HG02870 (cell line): ENCODE measurements at regions not wholly inside any gene's neighbourhood (a gene's known extent, or its start where the extent isn't known, plus 50 kb on each side); places are given as distances from the start of the nearest gene placed in this dataset.
"Not testable (repeated sequence)": the region's sequence is repeated elsewhere in the genome, so short reads cannot be mapped to it uniquely, and the experiment has no call there.

Experiments used
- ATAC-seq: cut with Tn5 transposase; IDR thresholded peaks from one replicate; pipeline ENCODE4 v1.9.1; 2021; ENCODE audit warnings: mild to moderate bottlenecking, moderate library complexity; ENCODE audit not compliant: unreplicated experiment

- peak; percentile 44 for ATAC-seq
Observed at GRCh38 chrX:94329182-94329581, 655.2 kb downstream of the FAM133A start.

- ATAC-seq, result not testable (repeated sequence)
Observed at GRCh38 chrX:94341730-94342129, 667.7 kb downstream of the FAM133A start.

- ATAC-seq, result peak; percentile 61
Observed at GRCh38 chrX:94361241-94361640, 687.2 kb downstream of the FAM133A start.

DNA sequence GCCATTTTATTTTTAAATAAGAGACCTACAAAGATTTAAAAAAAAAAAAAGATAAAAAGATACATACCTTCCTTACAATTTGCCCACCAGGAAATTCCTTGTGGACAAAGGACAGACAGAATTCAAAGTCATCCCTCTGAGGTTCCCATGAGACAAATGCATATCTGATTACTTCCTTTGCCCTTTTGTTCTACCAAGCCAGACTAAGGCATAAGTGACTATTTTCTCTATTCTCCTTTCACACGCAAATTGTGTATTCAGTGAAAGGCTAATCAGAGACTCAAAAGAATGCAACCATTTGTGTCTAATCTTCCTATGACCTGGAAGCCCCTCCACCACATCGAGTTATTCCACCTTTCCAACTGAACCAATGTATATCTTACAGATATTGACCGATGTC is 691.7 kb downstream of the FAM133A start:
- ATAC-seq, result no peak

- no peak for ATAC-seq
Observed at GRCh38 chrX:94366616-94367015, 692.6 kb downstream of the FAM133A start.

DNA sequence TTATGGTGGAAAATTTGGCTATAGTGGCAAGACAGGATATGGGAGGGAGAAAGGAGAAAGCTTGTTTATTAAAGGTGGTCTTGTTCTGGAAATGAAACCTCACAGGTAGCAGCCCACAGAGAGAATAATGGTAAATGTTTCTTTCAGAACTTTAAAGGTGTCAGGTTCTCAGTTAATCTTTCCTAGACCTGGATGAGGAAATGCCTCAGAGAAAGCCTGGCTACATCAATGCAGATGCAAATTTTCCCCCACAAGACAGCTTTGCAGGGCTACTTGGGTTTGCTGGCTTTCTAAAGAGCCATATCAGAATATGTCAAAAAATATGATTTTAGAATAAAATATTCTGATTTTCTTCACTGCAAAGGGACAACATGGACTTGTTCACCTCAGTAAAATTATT is 715.0 kb downstream of the FAM133A start:
- no peak for ATAC-seq

DNA sequence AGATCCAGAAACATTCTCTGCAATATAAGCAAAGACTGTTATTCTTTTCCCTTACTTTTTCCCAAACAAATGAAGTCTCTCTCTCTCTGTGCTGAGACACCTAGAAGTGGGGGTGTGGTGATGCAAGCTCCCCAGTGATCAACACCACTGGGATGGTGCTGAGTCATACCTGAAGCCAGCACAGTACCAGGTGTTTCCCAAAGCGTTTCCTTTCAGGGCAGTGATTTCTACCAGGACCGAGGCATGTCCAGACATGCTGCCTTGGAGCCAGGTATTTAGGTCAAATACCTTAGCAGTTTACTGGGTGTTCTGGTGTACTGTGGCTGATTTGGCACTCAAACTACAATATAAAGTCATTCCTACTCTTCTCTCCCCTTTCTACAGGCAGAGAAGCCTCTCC is 726.5 kb downstream of the FAM133A start:
- ATAC-seq, result peak; percentile 88

DNA sequence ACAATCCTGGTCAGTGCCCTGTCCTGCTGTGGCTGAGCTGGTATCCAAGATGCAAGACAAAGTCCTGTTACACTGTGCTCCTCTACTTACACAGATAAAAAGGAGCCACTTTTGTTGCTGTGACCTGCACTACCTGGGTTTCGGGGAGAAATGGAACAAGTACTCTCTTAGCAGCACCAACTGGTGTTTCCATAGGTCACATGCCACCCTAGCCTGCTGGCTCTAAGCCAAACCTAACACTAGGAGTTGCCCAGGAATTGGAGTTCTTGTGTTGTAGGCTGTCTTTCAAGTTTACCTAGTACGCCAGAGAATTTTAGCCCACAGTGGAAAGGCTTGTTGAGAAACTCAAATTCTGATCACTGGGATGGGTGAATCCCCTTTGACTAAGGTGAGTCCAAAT is 727.4 kb downstream of the FAM133A start:
- peak; percentile 6 for ATAC-seq

DNA sequence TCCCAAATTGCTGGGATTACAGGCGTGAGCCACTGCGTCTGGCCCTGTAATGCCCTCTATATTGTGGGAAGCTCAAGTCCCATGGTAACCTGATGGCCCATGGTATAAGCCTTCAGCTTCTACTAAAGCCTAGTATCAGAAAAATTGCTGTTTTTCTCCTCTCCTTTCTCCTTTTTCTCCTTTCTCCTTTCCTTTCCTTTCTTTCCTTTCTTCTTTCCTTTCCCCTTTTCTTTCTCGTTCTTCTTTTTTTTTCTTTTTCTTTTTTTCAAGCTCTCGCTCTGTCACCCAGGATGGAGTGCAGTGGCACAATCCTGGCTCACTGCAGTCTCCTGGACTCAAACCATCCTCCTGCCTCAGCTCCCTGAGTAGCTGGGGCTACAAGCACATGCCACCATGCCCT is 740.7 kb downstream of the FAM133A start:
- no peak for ATAC-seq

DNA sequence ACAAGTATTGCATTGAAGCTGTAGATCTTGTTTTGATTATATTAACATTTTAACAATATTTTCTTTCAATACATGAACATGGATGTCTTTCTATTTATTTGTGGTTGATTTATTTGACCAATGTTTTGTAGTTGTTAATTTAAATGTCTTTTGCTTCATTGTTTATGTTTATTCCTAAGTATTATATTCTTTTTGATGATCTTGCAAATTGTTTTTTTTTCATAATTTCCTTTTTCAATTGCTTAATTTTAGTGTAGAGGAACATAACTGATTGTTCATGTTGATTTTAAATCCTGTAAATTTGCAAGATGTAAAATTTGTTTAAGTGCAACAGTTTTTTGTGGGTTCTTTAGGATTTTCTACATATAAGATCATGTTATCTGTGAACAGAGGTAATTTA is 744.1 kb downstream of the FAM133A start:
- ATAC-seq, result no peak

DNA sequence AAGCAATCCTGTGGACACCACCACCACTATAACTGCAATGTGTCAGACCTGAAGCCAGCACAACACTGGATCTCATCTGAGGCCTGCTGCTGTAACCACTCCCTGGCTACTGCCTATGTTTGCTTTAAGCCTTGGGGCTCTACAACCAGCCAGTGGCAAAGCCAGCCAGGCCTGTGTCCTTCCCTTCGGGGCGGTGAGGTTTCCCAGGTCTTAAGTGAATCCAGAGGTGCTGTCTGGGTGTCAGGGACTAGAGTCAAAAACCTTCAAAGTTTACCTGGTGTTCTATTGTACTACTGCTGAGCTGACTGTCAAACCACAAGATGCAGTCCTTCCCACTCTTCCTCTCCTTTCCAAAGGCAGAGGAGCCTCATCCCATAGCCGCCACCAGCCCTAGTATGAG is 750.5 kb downstream of the FAM133A start:
- no peak for ATAC-seq

GRCh38 chrX:94430091-94430490 is 756.1 kb downstream of the FAM133A start:
- ATAC-seq, result no peak

GRCh38 chrX:94435799-94436198 is 761.8 kb downstream of the FAM133A start:
- no peak for ATAC-seq

- no peak for ATAC-seq
Observed at GRCh38 chrX:94454159-94454558, 780.2 kb downstream of the FAM133A start.

- ATAC-seq, result no peak
Observed at GRCh38 chrX:94454606-94455005, 780.6 kb downstream of the FAM133A start.

GRCh38 chrX:94455782-94456181 is 781.8 kb downstream of the FAM133A start:
- ATAC-seq, result no peak

- no peak for ATAC-seq
Observed at GRCh38 chrX:94492541-94492940, 818.5 kb downstream of the FAM133A start.

GRCh38 chrX:94493405-94493804 is 819.4 kb downstream of the FAM133A start:
- ATAC-seq, result no peak

- no peak for ATAC-seq
Observed at GRCh38 chrX:94511564-94511963, 837.6 kb downstream of the FAM133A start.

DNA sequence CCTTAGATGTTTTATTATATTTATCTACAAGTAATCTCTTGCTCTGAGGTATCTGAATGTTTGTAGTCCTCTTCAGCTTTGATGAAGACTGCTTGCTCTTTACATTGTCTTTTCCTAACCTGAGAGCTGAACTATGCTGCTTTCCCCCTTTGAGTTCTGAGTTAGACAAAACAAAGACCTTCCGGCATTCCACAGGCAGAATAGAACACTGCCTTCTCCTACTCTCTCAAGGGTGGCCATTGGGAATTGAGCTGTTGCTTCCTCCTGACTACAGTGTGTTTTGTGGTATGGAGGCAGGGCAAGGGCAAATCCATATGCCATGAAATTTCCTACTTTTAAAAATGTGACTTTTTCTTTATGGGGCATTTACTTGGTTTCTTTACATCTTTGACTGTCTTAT is 841.0 kb downstream of the FAM133A start:
- ATAC-seq, result no peak

DNA sequence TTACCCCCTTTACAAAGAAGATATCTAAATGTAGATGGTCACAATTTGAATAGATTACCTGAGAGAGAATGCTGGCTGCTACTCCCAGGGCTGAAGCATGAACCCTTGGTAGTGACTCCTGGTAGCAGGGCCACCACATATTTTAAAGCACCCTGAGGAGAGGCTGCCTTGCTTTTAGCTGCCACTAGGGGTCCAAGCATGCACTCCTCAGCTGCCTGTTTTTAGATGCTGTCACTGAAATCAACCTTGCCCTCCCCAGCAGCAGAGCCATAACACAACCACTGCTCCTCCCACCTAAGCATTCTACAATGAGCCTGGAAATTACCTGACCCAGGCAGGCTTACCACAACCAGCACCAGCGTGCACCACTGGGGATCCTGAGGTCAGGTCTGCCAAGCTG is 850.9 kb downstream of the FAM133A start:
- ATAC-seq, result no peak

GRCh38 chrX:94545722-94546121 is 871.7 kb downstream of the FAM133A start:
- no peak for ATAC-seq

DNA sequence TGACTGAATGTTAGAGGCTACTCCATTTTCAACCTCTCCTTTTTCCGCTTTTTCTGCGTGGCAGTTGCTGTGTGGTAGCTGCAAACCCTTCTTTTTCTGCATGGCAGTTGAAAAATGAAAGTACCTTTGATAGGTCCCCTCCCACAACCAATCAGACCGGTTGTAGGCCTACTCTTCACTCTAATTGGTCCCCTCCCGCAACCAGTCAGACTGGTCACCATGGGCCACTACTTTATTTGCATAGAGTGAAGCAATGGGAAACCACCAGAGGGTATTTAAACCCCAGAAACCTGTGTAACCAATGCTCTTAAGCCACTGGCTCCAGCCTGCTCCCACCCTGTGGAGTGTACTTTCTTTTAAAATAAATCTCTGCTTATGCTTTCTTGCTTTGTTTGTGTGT is 877.8 kb downstream of the FAM133A start:
- no peak for ATAC-seq

- no peak for ATAC-seq
Observed at GRCh38 chrX:94560930-94561329, 886.9 kb downstream of the FAM133A start.
